ENCODE measurements at regions not wholly inside any gene's neighbourhood (a gene's known extent, or its start where the extent isn't known, plus 50 kb on each side); places are given as distances from the start of the nearest gene placed in this dataset.
"Not testable (repeated sequence)": the region's sequence is repeated elsewhere in the genome, so short reads cannot be mapped to it uniquely, and the experiment has no call there.

DNA sequence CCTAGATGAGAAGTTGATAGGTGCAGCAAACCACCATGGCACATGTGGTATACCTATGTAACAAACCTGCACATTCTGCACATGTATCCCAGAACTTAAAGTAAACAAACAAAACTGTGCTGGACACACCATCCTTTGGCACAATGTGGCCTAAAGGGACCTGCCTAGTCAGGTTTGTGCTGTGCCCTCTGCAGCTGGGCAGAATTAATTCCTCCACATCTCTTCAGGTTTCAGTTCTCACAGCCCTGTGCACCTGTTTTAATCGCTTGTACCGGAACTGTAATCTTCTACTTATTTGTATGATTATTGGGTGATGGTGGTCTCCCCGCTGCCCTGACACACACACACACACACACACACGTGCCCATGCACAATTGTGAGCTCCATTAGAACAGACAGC lies 252.7 kb downstream of the ACTR3B start:
- no peak for DNase-seq

DNA sequence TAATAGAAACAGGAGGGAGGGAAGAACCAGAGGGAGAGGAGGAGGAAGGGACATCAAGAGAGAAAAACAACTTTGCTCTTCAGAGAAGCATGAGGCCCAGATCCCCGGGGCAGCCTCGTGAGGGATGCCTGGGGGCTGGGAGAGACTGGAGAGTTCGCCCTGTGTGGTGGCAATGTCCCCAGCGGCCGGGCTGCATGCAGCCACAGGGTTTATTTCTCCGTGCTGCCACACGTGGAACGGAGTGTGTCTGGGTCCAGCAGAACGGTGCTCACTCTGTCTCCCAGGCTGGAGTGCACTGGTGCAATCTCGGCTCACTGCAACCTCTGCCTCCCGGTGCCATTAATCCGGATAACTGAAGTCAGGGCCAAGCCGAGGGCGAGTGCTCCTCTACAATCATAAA lies 257.7 kb downstream of the ACTR3B start:
- no peak for DNase-seq

DNA sequence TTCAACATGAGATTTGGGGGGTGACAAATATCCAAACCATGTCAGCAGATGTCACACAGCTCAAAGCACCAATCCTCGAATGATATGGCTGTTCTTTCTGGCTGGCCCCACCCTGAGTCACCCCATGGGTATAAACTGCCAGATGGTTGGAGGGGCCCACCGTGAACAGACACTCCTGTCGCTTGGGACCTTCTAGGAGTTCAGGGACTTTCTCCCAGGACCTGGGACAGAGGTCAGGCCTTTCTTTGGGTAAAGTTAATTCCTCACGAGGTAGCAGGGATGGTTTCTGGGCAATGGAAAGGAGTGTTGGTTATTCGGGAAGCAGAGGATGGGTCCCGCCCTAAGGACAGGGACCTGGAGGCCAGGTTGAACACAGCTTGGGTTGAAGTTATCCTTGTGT lies 262.0 kb downstream of the ACTR3B start:
- no peak for DNase-seq

DNA sequence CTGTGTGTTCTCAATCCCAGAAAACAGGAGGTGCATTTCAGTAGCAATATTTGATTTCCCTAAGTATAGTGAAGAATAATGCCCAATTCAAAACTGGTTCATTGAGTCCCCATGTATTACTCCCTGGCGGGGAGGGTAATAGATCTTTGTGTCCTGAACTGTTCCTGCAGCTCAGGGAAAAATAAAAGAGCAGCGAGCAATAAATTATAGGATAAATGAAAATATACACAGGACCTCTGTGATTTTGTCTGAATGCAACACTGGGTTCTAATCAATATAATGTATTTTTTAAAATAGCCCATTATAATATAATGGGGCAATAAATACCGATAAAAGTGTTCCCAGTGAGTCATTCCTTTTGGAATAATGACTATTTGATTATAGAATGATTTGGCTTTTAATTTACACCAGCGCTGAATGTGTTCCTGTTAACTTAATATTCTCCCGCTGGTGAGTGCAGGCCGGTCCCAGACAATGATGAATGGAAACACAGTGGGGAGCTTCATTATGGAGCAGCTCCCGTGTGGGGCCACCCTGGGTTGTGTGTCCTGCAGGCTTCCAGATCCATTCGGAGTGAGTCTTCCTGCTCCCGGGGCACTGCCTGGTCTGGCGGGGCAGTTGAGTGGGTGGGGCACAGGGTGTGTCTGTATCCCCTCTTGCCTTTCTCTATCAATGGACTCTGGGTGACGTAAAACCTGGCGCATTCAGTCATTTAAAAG lies 263.1 kb downstream of the ACTR3B start:
- DNase-seq, result no peak

DNA sequence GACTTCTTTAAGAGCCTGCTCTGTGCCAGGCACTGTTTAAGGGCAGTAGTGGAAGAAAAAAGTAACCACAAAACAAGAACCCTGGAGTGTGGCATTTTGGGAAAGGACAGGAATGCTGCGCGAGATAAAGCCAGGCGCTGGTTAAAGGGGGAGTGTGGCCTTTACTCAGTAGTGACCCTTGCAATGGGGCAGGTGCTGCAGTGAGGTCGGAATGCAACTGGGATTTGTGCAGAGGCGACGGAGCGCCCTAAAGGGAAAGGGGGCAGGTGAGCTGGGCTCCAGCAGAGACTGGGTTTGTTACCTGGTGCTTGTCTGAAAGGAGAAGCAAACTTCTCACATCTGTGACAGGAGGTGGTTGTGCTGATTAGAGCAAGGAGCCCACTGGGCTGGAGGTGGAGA lies 263.6 kb downstream of the ACTR3B start:
- DNase-seq, result no peak

DNA sequence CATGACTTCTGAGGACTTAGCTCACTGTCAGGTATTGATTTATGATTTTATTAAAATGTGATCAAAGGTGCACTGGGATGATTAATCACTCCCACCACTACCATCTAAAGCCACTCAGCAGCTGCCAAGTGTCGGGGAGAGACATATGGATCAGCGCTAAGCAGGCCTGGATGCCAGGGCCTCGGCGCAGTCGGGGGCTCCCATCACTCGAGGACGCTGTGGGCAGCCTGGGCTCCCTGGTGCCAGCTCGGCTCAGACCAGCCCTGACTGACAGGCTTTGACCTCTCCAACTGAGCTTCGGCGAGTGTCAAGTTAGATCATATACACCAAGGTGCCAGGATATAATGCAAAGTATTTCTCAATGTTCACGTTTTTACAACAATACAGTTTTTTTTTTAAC lies 267.7 kb downstream of the ACTR3B start:
- DNase-seq, result no peak

DNA sequence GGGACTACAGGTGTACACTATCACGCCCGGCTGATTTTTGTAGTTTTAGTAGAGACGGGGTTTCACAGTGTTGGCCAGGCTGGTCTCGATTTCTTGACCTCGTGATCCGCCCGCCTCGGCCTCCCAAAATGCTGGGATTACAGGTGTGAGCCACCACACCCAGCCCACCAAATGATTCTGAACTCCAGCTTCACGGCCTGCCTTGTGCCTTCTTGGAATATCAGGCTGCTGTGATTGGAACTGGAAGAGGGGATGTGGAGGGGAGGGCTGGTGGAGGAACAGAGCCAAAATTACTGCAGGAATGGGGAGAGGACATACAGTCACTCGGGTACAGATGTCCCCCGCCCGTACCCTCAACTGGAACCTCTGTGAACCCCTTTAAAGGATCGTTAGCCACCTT lies 268.4 kb downstream of the ACTR3B start:
- no peak for DNase-seq

DNA sequence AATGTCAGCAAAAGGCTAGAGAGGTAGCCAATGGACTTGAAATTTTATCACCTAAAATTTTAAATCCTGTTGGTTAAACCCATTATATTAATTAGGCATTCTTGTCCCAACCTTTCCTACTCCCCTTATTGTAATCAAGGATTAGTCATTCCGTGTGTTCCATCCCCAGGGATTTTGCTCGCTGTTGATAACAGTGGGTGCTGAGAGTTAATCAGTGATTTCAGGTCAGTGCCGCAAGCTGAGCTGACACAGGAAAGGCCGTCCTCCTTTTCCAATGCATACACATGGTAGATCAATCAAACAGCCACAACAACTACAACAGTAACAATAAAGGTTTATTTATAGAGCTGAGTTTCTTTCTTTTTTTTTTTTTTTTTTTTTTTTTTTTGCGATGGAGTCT lies 271.4 kb downstream of the ACTR3B start:
- DNase-seq, result no peak

DNA sequence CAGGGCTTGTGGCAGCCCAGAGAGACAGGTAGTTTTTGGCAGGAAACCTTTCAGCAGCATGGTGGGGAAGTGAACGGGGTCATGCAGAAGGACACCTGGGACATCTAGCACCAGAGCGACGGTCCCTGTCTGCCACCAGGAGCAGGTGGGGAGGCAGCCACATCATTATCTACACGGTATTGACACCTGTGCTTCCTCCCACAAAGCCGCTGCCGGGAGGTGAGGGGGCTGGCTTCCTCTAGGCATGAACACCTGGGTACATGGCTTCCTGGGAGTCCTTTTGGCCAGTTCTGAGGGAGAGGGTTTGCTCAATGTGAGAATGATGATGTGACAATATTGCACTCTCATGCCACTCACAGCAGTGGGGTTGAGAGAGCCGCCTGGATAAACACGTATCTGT lies 275.2 kb downstream of the ACTR3B start:
- no peak for DNase-seq

DNA sequence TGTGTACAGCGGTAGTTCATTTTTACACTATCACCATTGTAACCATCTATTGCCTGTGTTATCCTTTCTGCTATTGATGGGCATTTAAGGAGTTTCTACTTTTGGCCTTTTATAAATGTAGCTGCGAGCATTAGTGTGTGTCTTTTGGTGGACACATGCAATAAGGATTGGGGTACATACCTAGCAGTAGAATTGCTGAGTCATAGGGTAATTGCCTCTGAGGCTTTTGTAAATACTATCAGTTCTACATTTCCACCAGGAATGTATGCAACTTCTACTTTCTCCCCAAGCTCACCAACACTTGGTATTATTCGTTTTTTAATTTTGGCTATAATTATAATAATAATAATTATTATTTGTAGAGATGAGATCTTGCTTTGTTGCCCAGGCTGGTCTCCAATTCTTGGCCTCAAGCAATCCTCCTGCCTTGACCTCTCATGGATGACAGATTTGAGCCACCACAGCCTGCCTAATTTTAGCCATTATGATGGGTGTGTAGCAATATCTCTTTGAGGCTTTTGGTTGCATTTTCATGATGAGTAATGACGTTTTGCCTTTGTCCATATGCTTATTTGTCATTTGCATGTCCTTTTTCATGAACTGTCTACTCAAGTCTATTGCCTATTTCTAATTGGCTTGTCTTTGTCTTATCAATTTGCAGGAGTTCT lies 277.0 kb downstream of the ACTR3B start:
- no peak for DNase-seq

DNA sequence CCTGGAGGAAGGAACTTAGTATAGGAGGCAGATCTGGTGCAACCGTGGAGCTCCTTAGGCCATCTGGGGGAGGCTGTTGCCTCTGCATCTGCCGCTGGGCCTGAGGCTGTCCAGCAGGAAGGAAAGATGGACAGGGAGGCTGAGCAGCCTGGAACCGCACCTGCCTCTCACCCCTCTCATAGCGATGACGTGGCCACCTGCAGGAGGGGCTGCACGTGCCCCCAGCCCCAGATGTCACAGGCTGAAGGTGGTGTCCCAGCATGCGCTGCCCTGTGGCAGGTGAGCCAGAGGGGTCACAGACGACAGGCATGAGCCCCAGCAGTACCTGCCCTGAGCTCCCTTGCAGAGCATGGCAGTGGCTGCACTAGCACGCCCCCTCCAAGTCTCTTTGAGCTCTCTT lies 283.9 kb downstream of the ACTR3B start:
- no peak for DNase-seq

DNA sequence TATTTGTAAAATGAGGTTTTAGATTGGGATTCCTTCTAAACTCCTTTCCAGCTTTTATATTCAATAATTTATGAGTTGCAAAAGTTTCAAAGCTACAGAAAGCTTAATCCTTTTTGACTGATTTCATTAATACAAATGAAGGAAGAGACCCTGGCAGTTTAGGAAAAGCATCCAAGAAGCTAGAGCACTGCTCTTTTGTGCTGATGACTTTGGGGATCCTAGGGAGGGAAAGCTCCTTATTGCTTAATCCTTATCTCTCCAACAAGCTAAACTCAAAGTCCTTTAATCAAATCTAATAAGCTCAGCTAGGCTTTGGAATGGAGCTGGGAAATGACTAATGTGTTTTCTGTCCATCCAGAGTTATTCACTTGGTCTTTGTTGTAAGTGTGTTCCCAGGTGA lies 285.4 kb downstream of the ACTR3B start:
- no peak for DNase-seq

DNA sequence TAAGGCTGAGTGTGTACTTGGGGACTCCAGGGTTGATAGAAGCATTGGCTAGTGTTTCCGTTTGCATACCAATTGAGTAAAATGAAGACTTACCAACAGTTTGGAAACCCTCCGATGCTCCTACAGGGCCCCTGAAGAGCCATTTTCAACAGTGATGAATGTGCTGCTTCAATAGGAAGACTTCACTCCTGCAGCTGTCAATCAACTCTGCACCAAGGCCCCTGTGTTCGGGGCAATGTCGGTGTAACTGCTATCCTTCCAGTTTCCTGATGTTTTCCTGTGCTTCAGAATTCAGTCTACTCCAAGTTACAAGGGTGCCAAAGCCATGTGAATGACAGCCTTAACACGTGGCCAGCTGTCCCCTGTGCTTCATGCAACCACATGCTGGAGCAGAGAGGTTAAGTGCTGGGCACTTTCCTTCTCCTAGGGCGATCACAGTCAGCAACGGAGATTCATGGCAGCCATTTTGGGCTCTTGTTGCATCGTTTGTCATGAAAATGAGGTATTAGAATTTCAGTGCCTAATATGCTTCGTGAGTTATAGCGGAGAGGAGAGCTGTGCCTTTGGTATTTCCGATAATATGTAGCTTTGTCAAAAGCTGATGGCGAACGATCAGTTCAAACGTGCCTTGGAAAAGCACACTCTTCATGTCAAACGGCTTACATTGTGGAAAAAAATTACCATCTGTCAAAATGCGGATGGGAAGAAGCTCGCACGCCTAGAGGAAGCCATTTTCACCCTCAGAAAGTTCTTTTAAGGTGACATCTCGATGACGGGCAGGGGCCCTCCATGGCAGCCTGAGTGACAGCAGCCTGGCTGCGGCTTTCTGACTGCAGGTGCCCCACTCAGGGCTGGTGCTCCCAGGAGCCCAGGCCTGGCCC lies 287.8 kb downstream of the ACTR3B start:
- DNase-seq, result no peak

DNA sequence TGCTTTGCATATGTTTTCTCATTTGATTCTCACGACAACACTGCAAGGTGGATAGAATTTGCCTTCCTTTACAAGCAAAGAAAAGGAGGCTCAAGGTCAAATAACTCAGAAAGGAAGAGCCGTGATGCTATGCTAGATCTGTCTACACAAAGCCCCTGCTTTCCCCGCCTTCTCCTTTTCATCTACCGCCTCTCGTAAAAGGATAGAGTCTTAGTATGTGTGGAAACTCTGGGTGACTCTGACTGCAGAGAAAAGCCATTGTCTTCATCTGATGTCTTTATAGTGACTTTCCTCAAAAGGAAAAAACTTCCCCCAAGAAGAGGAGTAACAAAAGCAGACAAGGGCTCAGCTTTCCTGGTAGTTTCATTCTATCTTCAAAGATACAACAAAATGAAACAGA lies 292.7 kb downstream of the ACTR3B start:
- no peak for DNase-seq

DNA sequence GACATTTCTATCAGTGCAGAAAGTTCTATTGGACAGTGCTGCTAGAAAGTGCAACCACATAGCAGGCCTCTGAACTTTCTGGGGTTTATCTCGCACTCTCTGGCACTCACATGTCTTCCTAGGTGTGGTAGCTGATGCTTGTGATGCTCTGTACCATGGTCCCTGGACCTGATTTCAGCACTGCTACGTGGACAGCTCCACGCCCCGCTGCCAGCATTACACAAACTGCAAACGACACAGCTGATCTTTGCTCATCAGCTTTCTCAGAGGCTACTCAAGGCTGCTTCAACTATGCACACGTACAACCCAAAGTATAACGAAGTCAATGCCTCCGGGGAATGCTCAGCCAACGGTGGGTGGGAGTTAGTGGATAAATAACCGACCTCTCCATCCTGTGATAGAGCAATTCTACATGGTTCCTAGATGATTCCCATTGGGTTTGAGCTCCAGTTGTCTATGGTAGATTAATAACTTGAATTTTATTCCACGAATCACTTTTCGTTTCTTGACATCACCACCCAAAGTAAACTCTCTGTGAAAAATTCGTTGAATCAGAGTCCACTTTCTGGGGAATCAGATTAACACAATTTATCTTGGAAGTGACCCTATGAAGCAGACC lies 302.5 kb downstream of the ACTR3B start:
- DNase-seq, result no peak

DNA sequence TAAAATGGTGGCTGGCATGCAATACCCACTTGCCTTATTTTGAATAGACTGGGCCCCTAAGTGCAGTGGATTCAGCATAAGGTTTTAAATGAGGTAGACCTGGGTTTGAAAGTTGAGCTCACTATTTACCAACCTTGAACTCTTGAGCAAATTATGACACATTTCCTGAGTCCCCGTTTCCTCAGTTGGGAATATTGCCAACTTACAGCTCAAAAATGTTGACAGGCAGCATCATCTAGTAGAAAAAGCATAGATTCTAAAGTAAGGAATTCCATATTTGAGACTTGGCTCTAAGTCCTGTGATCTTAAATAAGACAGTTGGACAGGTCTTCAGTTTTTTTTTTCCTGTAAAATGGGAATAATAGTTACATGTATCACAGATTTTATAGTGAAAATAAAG lies 305.5 kb downstream of the ACTR3B start:
- DNase-seq, result no peak

DNA sequence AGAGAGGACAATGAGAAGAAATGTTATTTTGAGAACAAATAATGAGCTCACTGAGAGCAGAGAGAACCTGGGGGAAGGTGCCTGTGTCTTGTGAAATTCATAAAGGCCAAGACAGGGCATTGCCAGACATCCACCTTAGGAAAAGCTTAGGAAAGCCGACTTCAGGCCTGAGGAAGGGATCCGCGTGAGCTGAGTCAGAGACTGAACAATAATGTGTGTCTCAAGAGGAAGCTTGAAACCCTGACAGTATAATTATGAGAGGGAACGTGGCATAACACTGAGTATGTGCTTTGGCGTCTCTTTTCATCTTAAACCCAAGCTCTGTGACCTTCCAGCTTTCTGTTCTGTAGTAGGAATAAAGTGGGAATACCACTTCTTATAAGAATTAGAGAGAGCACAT lies 307.2 kb downstream of the ACTR3B start:
- DNase-seq, result no peak

DNA sequence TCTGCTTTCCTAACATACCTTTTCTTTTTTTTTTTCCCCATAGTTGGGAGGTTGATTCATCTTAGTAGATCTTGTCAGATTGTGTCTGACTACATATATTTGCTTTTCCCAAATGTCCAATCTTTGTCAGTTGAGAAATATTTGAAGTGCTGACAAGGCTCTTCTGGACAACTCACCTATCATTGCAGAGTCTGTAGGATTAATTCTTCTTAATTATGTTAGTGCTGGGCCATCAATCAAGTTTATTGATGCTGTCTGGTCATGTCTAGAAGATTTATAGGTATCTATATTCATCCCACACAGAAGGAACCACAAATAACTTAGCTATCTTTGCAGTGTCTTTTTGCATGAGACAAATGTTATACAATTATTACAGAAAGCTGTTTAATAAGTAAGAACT lies 310.6 kb downstream of the ACTR3B start:
- no peak for DNase-seq

DNA sequence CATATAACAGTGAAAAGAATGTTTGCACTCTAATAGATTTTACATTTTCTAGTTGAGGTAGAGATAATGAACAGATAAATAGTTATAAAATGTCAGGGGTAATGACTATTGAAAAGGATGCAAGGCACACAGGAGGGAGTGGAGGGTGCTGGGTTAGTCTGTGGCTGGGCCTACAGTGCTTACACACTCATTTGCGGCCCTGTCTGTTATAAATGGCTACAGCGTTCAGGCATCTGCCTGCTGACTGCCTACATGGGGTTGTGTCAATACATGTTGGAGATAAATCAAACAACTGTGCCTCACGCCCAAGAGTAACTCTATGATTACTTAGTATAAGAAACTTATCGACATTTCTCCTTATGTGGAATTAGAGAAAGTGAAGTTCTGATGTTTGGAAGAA lies 313.3 kb downstream of the ACTR3B start:
- DNase-seq, result no peak

DNA sequence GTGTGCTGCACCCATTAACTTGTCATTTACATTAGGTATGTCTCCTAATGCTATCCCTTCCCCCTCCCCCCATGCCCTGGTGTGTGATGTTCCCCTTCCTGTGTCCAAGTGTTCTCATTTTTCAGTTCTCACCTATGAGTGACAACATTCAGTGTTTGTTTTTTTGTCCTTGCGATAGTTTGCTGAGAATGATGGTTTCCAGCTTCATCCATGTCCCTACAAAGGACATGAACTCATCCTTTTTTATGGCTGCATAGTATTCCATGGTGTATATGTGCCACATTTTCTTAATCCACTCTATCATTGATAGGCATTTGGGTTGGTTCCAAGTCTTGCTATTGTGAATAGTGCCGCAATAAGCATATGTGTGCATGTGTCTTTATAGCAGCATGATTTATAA lies 316.7 kb downstream of the ACTR3B start:
- DNase-seq, result not testable (repeated sequence)

DNA sequence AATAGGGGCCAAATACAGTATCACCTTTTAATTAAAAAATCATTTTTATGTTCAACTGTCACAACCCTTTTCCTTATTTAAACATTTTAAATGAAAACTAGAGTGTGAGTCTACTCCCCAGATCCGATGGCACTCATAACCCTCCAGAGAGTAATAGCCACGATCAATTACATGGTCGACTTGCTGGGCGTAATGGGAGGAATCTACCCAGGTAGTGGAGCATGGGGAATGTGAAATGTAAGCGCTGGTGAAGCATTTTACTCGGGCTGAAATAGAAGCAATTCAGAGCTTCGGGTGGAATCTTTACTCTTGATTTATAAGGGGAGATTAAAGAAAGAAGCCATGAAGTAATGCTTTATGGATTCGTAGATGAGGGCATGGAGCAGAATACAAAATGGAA lies 321.9 kb downstream of the ACTR3B start:
- no peak for DNase-seq

DNA sequence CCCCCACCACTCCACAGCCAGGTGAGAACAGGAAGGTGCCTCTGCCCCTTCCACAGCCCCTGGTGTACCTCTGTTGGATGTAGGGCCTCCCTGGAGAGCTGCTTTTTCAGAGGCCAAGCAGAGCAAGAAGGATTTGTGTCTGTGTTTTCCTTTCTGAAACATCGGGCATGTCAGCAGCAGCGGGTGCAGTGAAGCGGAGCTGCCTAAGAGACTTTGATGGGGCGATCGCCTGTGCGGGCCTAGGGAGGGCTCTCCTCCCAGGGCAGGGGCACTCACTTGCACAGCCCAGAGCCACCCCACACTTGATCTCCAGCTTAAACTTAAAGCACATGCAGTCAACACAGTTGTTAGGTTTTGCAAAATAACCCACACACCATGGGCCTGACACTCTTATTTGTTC lies 324.7 kb downstream of the ACTR3B start:
- DNase-seq, result no peak

DNA sequence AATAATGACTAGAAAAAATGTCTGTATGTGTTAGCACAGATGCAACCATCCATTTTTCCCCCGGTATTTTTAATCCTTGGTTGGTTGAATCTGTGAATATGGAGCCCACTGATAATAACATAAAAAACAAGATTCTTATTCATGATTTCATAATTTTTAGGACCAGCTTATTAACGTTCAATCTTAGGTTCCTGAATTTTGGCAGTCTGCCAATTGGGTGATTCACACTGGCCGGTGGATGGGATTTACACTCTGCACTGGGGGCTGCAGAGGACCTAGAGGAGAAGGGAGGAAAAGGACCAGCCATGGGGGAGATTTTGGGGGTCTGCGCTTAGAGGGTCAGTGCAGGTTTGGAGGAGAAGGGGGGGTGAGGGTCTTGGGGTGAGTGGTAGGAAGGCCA lies 327.9 kb downstream of the ACTR3B start:
- DNase-seq, result no peak

DNA sequence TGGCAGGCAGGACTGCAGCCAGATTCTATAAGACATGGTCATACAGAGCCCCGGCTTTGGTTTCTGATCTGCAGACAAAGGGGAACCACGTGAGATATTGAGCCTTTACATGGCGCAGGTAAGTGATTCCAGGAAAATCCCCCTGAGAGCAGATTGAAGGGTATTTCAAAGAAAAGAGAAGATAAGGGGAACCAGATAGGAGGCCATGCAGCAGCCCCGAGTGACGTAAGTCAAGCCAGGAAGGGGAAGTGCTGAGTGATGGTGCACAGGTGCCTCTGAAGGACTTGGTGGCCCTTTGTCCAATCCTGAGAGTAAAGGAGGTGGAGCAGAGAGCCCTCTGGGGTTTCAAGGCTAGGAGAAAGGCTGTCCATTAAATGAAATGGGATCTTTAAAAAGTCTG lies 329.0 kb downstream of the ACTR3B start:
- no peak for DNase-seq
